ENCODE measurements at regions not wholly inside any gene's neighbourhood (a gene's known extent, or its start where the extent isn't known, plus 50 kb on each side); places are given as distances from the start of the nearest gene placed in this dataset.

DNA sequence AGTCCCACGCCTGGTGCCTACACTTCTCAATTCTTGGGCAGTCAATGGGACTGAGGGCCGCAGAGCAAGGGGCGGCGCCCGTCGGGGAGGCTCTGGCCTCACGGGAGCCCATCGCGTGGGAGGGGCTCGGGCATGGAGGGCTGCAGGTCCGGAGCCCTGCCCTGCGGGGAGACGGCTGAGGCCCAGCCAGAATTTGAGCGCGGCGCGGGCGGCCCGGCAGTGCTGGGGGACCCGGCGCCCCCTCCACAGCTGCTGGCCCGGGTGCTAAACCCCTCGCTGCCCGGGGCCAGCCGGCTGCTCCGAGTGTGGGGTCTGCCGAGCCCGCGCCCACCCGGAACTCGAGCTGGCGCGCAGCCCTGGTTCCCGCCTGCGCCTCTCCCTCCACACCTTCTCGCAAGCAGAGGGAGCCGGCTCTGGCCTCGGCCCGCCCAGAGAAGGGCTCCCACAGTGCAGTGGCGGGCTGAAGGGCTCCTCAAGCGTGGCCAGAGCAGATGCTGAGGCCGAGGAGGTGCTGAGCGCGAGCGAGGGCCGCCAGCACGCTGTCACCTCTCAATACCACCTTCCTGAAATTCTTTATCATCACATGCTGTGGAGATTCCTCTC is 58.5 kb downstream of the BAK1 start:
- TF ChIP-seq, protein P1, sequence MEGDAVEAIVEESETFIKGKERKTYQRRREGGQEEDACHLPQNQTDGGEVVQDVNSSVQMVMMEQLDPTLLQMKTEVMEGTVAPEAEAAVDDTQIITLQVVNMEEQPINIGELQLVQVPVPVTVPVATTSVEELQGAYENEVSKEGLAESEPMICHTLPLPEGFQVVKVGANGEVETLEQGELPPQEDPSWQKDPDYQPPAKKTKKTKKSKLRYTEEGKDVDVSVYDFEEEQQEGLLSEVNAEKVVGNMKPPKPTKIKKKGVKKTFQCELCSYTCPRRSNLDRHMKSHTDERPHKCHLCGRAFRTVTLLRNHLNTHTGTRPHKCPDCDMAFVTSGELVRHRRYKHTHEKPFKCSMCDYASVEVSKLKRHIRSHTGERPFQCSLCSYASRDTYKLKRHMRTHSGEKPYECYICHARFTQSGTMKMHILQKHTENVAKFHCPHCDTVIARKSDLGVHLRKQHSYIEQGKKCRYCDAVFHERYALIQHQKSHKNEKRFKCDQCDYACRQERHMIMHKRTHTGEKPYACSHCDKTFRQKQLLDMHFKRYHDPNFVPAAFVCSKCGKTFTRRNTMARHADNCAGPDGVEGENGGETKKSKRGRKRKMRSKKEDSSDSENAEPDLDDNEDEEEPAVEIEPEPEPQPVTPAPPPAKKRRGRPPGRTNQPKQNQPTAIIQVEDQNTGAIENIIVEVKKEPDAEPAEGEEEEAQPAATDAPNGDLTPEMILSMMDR (IDR thresholded peaks at IDR 0.05; ENCODE audit: unreplicated experiment) = no peak
- Mint-ChIP-seq H3K4me1 (ENCODE audit: unreplicated experiment) (no peaks in the 10 kb centered on the region), H3K27ac (ENCODE audit: unreplicated experiment) (no peak overlapping the region), H3K27me3 (ENCODE audit: unreplicated experiment) (no peaks in the 10 kb centered on the region), H3K9me3 (ENCODE audit: unreplicated experiment) (no peaks in the 10 kb centered on the region), H3K36me3 (ENCODE audit: low read depth, unreplicated experiment) (no peaks in the 10 kb centered on the region), H3K4me3 (ENCODE audit: unreplicated experiment) (no peak overlapping the region)
- no peak for DNase-seq (ENCODE audit: low spot score)

All from endothelial cell (in vitro differentiated cells).